GM12892 (cell line): ENCODE measurements at regions not wholly inside any gene's neighbourhood (a gene's known extent, or its start where the extent isn't known, plus 50 kb on each side); places are given as distances from the start of the nearest gene placed in this dataset.

Experiments
- DNase-seq: peaks from one replicate; pipeline ENCODE4 v3.0.0; 2011; ENCODE audit not compliant: insufficient read length
- FAIRE-seq: peaks from 2 replicates; lab custom pipeline; 2011; peaks lifted over from hg19 to GRCh38; lab: Jason Lieb, UNC
- POLR2A ChIP-seq: IDR thresholded peaks from 2 replicates; pipeline ENCODE4 v1.6.1; 2011; ENCODE audit warnings: low read depth, low read length, control low read depth
- POLR2AphosphoS5 ChIP-seq: IDR thresholded peaks from 2 replicates; pipeline ENCODE4 v1.6.1; 2011; ENCODE audit warnings: low read depth, low read length, control low read depth
- TAF1 ChIP-seq: IDR thresholded peaks from 2 replicates; pipeline ENCODE4 v1.6.1; 2011; ENCODE audit warnings: low read depth, mild to moderate bottlenecking, control low read depth, low read length, borderline replicate concordance

DNA sequence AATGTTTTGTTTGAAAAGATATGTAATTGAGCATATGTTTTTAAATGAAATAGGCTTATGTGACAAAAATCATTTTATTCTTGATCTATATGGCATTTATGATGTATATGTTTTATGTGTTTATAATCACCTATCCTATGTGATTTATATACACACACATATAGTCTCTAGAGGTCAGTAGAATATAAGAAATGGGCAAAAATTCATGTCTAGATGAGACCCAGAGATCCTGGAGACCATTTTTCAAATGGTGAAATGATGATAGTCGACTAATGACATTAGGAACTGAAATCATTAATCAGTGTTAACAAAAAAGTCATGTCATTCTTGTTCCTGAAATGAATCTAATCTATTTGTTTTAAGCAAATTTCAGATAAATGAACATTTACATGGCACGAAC is 709.2 kb upstream of the WWC1 start:
- DNase-seq (no peak), FAIRE-seq (no peak)
- TF ChIP-seq POLR2AphosphoS5: no peak
- no peak for TF ChIP-seq TAF1
- TF ChIP-seq POLR2A: no peak

- TF ChIP-seq POLR2A (no peak), POLR2AphosphoS5 (no peak), TAF1 (no peak)
- FAIRE-seq (no peak), DNase-seq (no peak)
Observed at GRCh38 chr5:167582886-167583285, 708.6 kb upstream of the WWC1 start.

DNA sequence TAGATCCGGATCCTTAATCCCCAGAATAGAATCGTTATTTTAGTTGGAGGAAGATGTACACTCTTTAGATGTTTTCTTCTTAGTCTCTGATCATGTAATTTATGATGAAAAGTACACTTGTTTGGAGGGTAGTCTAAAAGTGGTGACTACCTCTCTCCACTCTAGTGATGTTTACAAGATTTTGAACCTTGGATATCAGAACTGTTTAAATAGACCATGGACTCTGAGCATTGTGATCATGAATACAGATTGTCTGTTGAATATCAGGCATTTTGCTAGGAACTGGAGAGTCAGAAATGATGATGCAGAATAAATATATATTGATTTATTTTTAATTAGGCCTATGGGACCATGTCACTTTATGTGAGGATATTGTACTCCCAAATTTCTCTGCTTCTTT is 706.3 kb upstream of the WWC1 start:
- no peak for TF ChIP-seq POLR2AphosphoS5
- TF ChIP-seq TAF1: no peak
- TF ChIP-seq POLR2A: no peak
- FAIRE-seq: no peak
- no peak for DNase-seq

- FAIRE-seq: no peak
- DNase-seq: no peak
- no peak for TF ChIP-seq TAF1
- TF ChIP-seq POLR2A: no peak
- no peak for TF ChIP-seq POLR2AphosphoS5
Observed at GRCh38 chr5:167587772-167588437, 703.5 kb upstream of the WWC1 start.

DNA sequence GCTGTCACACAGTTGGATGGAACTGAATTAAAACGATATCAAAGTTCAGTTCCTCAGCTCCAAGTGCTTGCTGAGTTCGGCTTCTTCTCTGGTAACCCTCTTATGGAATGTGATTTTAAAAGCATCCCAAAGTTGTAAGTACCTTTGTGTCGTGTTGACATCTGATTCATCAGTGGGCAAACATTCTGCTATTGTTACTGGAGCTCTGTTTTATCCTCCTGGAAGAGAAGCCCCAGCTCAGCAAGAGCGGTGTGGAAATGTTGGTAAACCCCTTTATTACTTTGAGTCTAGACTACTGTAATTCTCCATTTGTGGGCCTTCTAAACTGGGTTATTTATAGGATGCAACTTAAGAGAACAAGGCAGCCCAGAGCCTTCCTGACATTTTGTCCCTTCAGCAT is 699.3 kb upstream of the WWC1 start:
- no peak for DNase-seq
- FAIRE-seq: no peak
- TF ChIP-seq POLR2AphosphoS5 (no peak), TAF1 (no peak), POLR2A (no peak)

GRCh38 chr5:167593329-167594060 is 698.0 kb upstream of the WWC1 start:
- DNase-seq (no peak), FAIRE-seq (no peak)
- TF ChIP-seq POLR2A (no peak), POLR2AphosphoS5 (no peak), TAF1 (no peak)

GRCh38 chr5:167594061-167594435 is 697.4 kb upstream of the WWC1 start:
- TF ChIP-seq POLR2AphosphoS5 (no peak), TAF1 (no peak)
- no peak for FAIRE-seq
- no peak for DNase-seq

GRCh38 chr5:167594750-167595149 is 696.7 kb upstream of the WWC1 start:
- TF ChIP-seq POLR2A (no peak), TAF1 (no peak), POLR2AphosphoS5 (no peak)
- FAIRE-seq (no peak), DNase-seq (no peak)

- FAIRE-seq: no peak
- DNase-seq: no peak
- TF ChIP-seq POLR2AphosphoS5 (no peak), TAF1 (no peak), POLR2A (no peak)
Observed at GRCh38 chr5:167595196-167595595, 696.2 kb upstream of the WWC1 start.

GRCh38 chr5:167598166-167598565 is 693.3 kb upstream of the WWC1 start:
- FAIRE-seq (no peak), DNase-seq (no peak)
- TF ChIP-seq TAF1: no peak
- no peak for TF ChIP-seq POLR2AphosphoS5
- TF ChIP-seq POLR2A: no peak

DNA sequence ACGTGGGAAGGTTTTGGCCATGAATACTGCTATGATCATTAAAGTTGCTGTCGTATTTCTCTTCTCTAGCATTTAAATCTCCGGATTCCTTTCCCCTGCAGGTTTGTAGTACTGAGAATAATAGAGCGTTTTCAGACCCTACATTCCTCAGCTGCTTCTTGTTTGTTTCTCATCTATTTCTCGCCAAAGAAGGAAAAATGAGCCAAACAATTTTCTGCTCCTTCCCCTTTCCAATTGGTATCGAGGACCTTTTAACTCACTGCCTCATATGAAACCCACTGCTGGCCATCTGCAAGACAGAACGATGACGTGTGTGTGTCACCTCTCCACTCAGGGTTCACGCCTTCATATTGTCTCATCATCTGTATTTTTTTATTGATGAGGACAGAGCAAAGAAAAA is 689.4 kb upstream of the WWC1 start:
- no peak for TF ChIP-seq POLR2A
- TF ChIP-seq POLR2AphosphoS5: no peak
- TF ChIP-seq TAF1: no peak
- FAIRE-seq: no peak
- no peak for DNase-seq

DNA sequence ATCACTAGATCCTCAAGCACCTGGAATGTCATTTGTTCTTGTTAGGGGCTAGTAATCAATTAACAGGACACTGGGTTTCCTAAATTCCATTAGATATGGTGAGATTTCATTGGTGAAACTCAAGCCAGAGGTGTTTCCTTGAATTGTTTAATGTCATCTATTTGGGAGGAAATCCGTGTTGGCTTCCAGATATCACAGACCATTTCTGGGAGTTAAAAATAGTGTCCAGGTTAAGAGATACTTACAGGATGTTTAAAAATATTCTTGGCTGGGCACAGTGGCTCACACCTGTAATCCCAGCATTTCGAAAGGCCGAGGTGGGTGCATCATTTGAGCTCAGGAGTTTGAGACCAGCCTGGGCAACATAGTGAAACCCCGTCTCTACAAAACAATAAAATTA is 688.3 kb upstream of the WWC1 start:
- no peak for TF ChIP-seq POLR2A
- no peak for TF ChIP-seq POLR2AphosphoS5
- no peak for TF ChIP-seq TAF1
- DNase-seq: no peak
- no peak for FAIRE-seq
